GM19351 (cell line): ENCODE measurements at regions not wholly inside any gene's neighbourhood (a gene's known extent, or its start where the extent isn't known, plus 50 kb on each side); places are given as distances from the start of the nearest gene placed in this dataset.

Source experiments
- ATAC-seq: cut with Tn5 transposase; IDR thresholded peaks from one replicate; pipeline ENCODE4 v1.9.1; 2021; ENCODE audit warnings: mild to moderate bottlenecking, moderate library complexity; ENCODE audit not compliant: unreplicated experiment

- ATAC-seq = no peak
Measured at GRCh38 chr12:81819991-81820633, 61.0 kb upstream of the PPFIA2 start.

DNA sequence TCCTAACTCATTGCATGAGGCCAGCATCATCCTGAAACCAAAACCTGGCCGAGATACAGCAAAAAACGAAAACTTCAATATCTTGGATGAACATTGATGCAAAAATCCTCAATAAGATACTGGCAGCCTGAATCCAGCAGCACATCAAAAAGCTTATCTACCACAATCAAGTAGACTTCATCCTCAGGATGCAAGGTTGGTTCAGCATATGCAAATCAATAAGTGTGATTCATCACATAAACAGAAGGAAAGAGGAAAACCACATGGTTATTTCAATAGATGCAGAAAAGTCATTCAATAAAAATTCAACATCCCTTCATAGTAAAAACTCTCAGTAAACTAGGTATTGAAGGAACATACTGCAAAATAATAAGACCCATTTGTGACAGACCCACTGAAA lies 56.5 kb upstream of the PPFIA2 start:
- ATAC-seq = no peak

- no peak for ATAC-seq
Measured at GRCh38 chr12:81811778-81812125, 52.6 kb upstream of the PPFIA2 start.

GRCh38 chr12:81811061-81811777 lies 52.1 kb upstream of the PPFIA2 start:
- ATAC-seq = no peak

GRCh38 chr12:81809829-81810595 lies 50.9 kb upstream of the PPFIA2 start:
- peak; percentile 74 for ATAC-seq

GRCh38 chr12:81809113-81809777 lies 50.1 kb upstream of the PPFIA2 start:
- no peak for ATAC-seq
